Transverse colon (tissue), 4 donors: ENCODE measurements at regions not wholly inside any gene's neighbourhood (a gene's known extent, or its start where the extent isn't known, plus 50 kb on each side); places are given as distances from the start of the nearest gene placed in this dataset.

ENCODE experiments used
- DNase-seq: peaks from one replicate; pipeline ENCODE4 v3.0.0-alpha.2; 2019
- H3K27ac ChIP-seq, 4 donors: fragments of 200-600 bp; sonication (generic); 2 replicates each; pipeline ENCODE4 v1.5.1; 2016 to 2018; ENCODE audit warnings: inconsistent platforms in 4 of 4
- H3K27me3 ChIP-seq: fragments of 200-600 bp; sonication (generic); 2 replicates; pipeline ENCODE4 v1.5.1; 2017; ENCODE audit warnings: inconsistent platforms
- H3K36me3 ChIP-seq, 4 donors: fragments of 200-600 bp; sonication (generic); 2 replicates each; pipeline ENCODE4 v1.5.1; 2017 to 2019; ENCODE audit warnings: inconsistent platforms in 4 of 4
- H3K4me1 ChIP-seq, 4 donors: fragments of 200-600 bp; sonication (generic); 2 replicates each; pipeline ENCODE4 v1.5.1; 2017 to 2020; ENCODE audit warnings: inconsistent platforms in 4 of 4
- H3K4me3 ChIP-seq, 4 donors: fragments of 200-600 bp; sonication (generic); 1 replicate in 1 of 4; 2 replicates in 3 of 4; pipeline versions ENCODE4 v1.5.1 to v1.6.1; 2017 to 2019; ENCODE audit warnings: inconsistent platforms in 4 of 4
- H3K9me3 ChIP-seq, 2 donors: fragments of 200-600 bp; sonication (generic); 2 replicates each; pipeline ENCODE4 v1.5.1; 2017 to 2019; ENCODE audit warnings: inconsistent platforms in 2 of 2
- CTCF ChIP-seq, 5 experiments: fragments of 200-600 bp in 3 of 5; fragments of 450-650 bp in 2 of 5; sonication (generic) in 3 of 5; IDR thresholded peaks; 1 replicate in 2 of 5; 2 replicates in 3 of 5; pipeline ENCODE4 v1.5.1; 2016 to 2017; ENCODE audit warnings: antibody characterized with exemption in 5 of 5, inconsistent platforms in 3 of 5, mild to moderate bottlenecking in 2 of 5, moderate library complexity in 1 of 5
- EP300 ChIP-seq: sonication (generic); formaldehyde crosslinking; IDR thresholded peaks from one replicate; pipeline ENCODE4 v1.6.1; 2017; ENCODE audit warnings: antibody characterized with exemption, low read depth
- POLR2A ChIP-seq: fragments of 450-650 bp; IDR thresholded peaks from one replicate; pipeline ENCODE4 v1.6.1; 2016; ENCODE audit warnings: antibody characterized with exemption, mild to moderate bottlenecking, moderate library complexity
- POLR2AphosphoS5 ChIP-seq, 3 donors: sonication (generic); formaldehyde crosslinking; IDR thresholded peaks; one replicate each; pipeline ENCODE4 v1.6.1; 2016; ENCODE audit warnings: antibody characterized with exemption in 3 of 3
- WGBS, 2 donors: methylation state at CpG; one replicate each; pipeline ENCODE4 v1.1.5; 2018; ENCODE audit warnings: low coverage in 1 of 2; 5-methylcytosine and 5-hydroxymethylcytosine counted together
- in situ Hi-C, 4 donors: fragments of 200-750 bp; cut with MboI; loops; one replicate each; pipeline versions ENCODE4 v1.15.0 to v1.15.1; 2017; ENCODE audit warnings: low sequenced_read_pairs in 3 of 4, low pct_ligation_motif_present in 1 of 4, low pct_unique_long_range_greater_than_20kb in 1 of 4
- intact Hi-C: fragments of 100-400 bp; cut with DNase I; formaldehyde crosslinking; loops from one replicate; pipeline ENCODE4 v1.15.1; 2023; ENCODE audit warnings: low total_unique reads

- H3K36me3 ChIP-seq = no peaks in the 10 kb centered on the region
- intact Hi-C loops (no loop called here), in situ Hi-C loops (no loop called here)
- WGBS, 2 donors = 65 to 85% methylated on average over 3 of the region's 3 CpGs
- H3K4me3 ChIP-seq = no peak overlapping the region
- H3K27me3 ChIP-seq = no peaks in the 10 kb centered on the region
- TF ChIP-seq POLR2AphosphoS5 (IDR thresholded peaks at IDR 0.05) = peak in 2 of 3 donors; percentile 16 to 61
- no peak for TF ChIP-seq POLR2A
- no peak overlapping the region for H3K27ac ChIP-seq
- no peaks in the 10 kb centered on the region for H3K9me3 ChIP-seq
- peaks cover 0 to 11% (median 5%) of the 10 kb centered on the region in 4 donors for H3K4me1 ChIP-seq
- DNase-seq = peak; percentile 30
Observed at GRCh38 chr1:59028048-59028447, 244.2 kb upstream of the JUN start.

- Histone ChIP-seq H3K4me1 (peaks cover 0 to 11% (median 5%) of the 10 kb centered on the region in 4 donors), H3K36me3 (no peaks in the 10 kb centered on the region), H3K27ac (no peak overlapping the region), H3K4me3 (no peak overlapping the region), H3K9me3 (no peaks in the 10 kb centered on the region), H3K27me3 (no peaks in the 10 kb centered on the region)
- intact Hi-C loops (no loop called here), in situ Hi-C loops (no loop called here)
- TF ChIP-seq CTCF (IDR thresholded peaks at IDR 0.05) = no peak
- no peak for TF ChIP-seq POLR2A
- TF ChIP-seq EP300 = no peak
- no peak for TF ChIP-seq POLR2AphosphoS5 (IDR thresholded peaks at IDR 0.05)
- 74 to 83% methylated on average over 3 to 5 of the region's 5 CpGs for WGBS, 2 donors
- DNase-seq = no peak
Observed at GRCh38 chr1:59029411-59030167, 245.7 kb upstream of the JUN start.

GRCh38 chr1:59032228-59032627 is 248.4 kb upstream of the JUN start:
- H3K27ac ChIP-seq = no peak overlapping the region
- no peaks in the 10 kb centered on the region for H3K27me3 ChIP-seq
- intact Hi-C loops = loop anchor here (2.0 kb wide), 1 partner anchor 231 kb away; no protein-coding TSS in a partner anchor
- WGBS, 2 donors = 97% methylated on average over 2 of the region's 2 CpGs; no CpG with 5 or more reads in 1 of the 2 donors
- no peak for DNase-seq
- H3K9me3 ChIP-seq = no peaks in the 10 kb centered on the region
- H3K4me3 ChIP-seq = no peak overlapping the region
- no peaks in the 10 kb centered on the region for H3K36me3 ChIP-seq
- in situ Hi-C loops = no loop called here
- peaks cover 0 to 11% (median 4%) of the 10 kb centered on the region in 4 donors for H3K4me1 ChIP-seq
- TF ChIP-seq POLR2A (no peak), POLR2AphosphoS5 (IDR thresholded peaks at IDR 0.05) (no peak), CTCF (IDR thresholded peaks at IDR 0.05) (no peak), EP300 (no peak)

- no peaks in the 10 kb centered on the region for H3K9me3 ChIP-seq
- TF ChIP-seq EP300 = no peak
- no peak for TF ChIP-seq POLR2A
- no peak for TF ChIP-seq CTCF (IDR thresholded peaks at IDR 0.05)
- TF ChIP-seq POLR2AphosphoS5 (IDR thresholded peaks at IDR 0.05) = no peak
- intact Hi-C loops = loop anchor here (2.0 kb wide), 1 partner anchor 229 kb away; no protein-coding TSS in a partner anchor
- no peaks in the 10 kb centered on the region for H3K36me3 ChIP-seq
- H3K27me3 ChIP-seq = no peaks in the 10 kb centered on the region
- in situ Hi-C loops = no loop called here
- H3K4me3 ChIP-seq = no peak overlapping the region
- peaks cover 0 to 5% (median 0%) of the 10 kb centered on the region in 4 donors for H3K4me1 ChIP-seq
- no peak overlapping the region for H3K27ac ChIP-seq
- DNase-seq = no peak
- 98 to 100% methylated on average over 2 to 4 of the region's 4 CpGs for WGBS, 2 donors
Observed at GRCh38 chr1:59033761-59034160, 249.9 kb upstream of the JUN start.
